K562 (cell line): ENCODE measurements at regions not wholly inside any gene's neighbourhood (a gene's known extent, or its start where the extent isn't known, plus 50 kb on each side); places are given as distances from the start of the nearest gene placed in this dataset.

Experiments used
- ATAC-seq: fragments of 200-7000 bp; cut with Tn5 transposase; 3 replicates; pipeline ENCODE4 v1.9.1; 2020; ENCODE audit warnings: moderate library complexity
- BruUV-seq: library from RNA; stranded (reverse); fragments of 400-500 nt; replicated peaks from 2 replicates; lab custom pipeline; 2021; lab: Mats Ljungman, UMichigan
- CTCF ChIA-PET: fragments of 300-600 bp; formaldehyde crosslinking; extraction: SDS; loops from one replicate; lab custom pipeline; 2021; ENCODE audit warnings: low intra/inter-chr PET ratio; lab: Yijun Ruan, JAX
- POLR2A ChIA-PET: fragments of 300-600, 350-650 bp; sonication (Branson Sonifier 250); formaldehyde crosslinking; extraction: SDS; loops from one replicate; lab custom pipeline; 2021; ENCODE audit warnings: antibody characterized with exemption, inconsistent platforms; lab: Yijun Ruan, JAX
- DNase-seq, 4 experiments: peaks; one replicate each; pipeline versions ENCODE4 v3.0.0 to v3.0.0-alpha.2; 2011 to 2018; ENCODE audit warnings: low spot score in 3 of 4, mixed read lengths in 3 of 4; ENCODE audit errors: extremely low read depth in 1 of 4
- FAIRE-seq: peaks from 2 replicates; lab custom pipeline; 2011; peaks lifted over from hg19 to GRCh38; lab: Jason Lieb, UNC
- H2AFZ ChIP-seq: 2 replicates; pipeline ENCODE4 v1.6.0; 2011; ENCODE audit warnings: low read depth, low read length, control low read depth, inconsistent platforms
- H3K27ac ChIP-seq: fragments of 200-600 bp; 3 replicates; pipeline ENCODE4 v1.8.0; 2011; ENCODE audit warnings: low read depth, mild to moderate bottlenecking, control low read depth, inconsistent platforms, low read length, moderate library complexity, mixed read lengths; ENCODE audit errors: extremely low read depth
- H3K27me3 ChIP-seq, 2 experiments: fragments of 300-600 bp in 1 of 2; 2 replicates in 1 of 2; 3 replicates in 1 of 2; pipeline versions ENCODE4 v1.6.0 to v1.8.0; 2011; ENCODE audit warnings: inconsistent platforms in 2 of 2, low read length in 2 of 2, mild to moderate bottlenecking in 1 of 2, mixed read lengths in 1 of 2, moderate library complexity in 1 of 2; ENCODE audit not compliant: control insufficient read depth in 2 of 2, insufficient read depth in 2 of 2
- H3K36me3 ChIP-seq: fragments of 300-600 bp; 3 replicates; pipeline ENCODE4 v1.8.0; 2011; ENCODE audit warnings: mild to moderate bottlenecking, low read length, inconsistent platforms; ENCODE audit not compliant: control insufficient read depth, insufficient read depth
- H3K4me1 ChIP-seq, 2 experiments: fragments of 200-600 bp in 1 of 2; replicated peaks in 1 of 2; 2 replicates in 1 of 2; 3 replicates in 1 of 2; pipeline versions ENCODE4 v1.5.1 to v1.8.0; 2011; ENCODE audit warnings: inconsistent platforms in 2 of 2, low read length in 2 of 2, mild to moderate bottlenecking in 1 of 2, mixed read lengths in 1 of 2, moderate library complexity in 1 of 2; ENCODE audit not compliant: control insufficient read depth in 2 of 2, insufficient read depth in 2 of 2
- H3K4me2 ChIP-seq: 2 replicates; pipeline ENCODE4 v1.6.1; 2011; ENCODE audit warnings: low read length, control low read depth, inconsistent platforms, mixed read lengths; ENCODE audit not compliant: insufficient read depth
- H3K4me3 ChIP-seq: fragments of 200-600 bp; sonication (generic), shearing (Covaris generic); 2 replicates; pipeline ENCODE4 v1.5.1; 2016; ENCODE audit warnings: control low read depth, inconsistent platforms
- H3K79me2 ChIP-seq: fragments of 200-600 bp; 3 replicates; pipeline ENCODE4 v1.8.0; 2011; ENCODE audit warnings: low read length, inconsistent platforms; ENCODE audit not compliant: control insufficient read depth, insufficient read depth
- H3K9ac ChIP-seq, 2 experiments: 2 replicates each; pipeline versions ENCODE4 v1.6.0 to v1.6.1; 2011; ENCODE audit warnings: low read depth in 2 of 2, low read length in 2 of 2, control low read depth in 1 of 2, inconsistent platforms in 1 of 2, mild to moderate bottlenecking in 1 of 2, mixed read lengths in 1 of 2; ENCODE audit not compliant: insufficient read depth in 1 of 2
- H3K9me1 ChIP-seq: one replicate; pipeline ENCODE4 v1.6.0; 2011; ENCODE audit warnings: inconsistent platforms, mild to moderate bottlenecking, low read length, moderate library complexity; ENCODE audit not compliant: control insufficient read depth, insufficient read depth
- H3K9me3 ChIP-seq: replicated peaks from 2 replicates; pipeline ENCODE4 v1.5.1; 2011; ENCODE audit warnings: low read depth, low read length, inconsistent platforms; ENCODE audit not compliant: control insufficient read depth, insufficient read depth
- H4K20me1 ChIP-seq: replicated peaks from 2 replicates; pipeline ENCODE4 v1.6.1; 2011; ENCODE audit warnings: low read length, inconsistent platforms, mixed read lengths; ENCODE audit not compliant: control insufficient read depth, insufficient read depth
- DPF2 ChIP-seq: fragments of 450-650 bp; IDR thresholded peaks from 2 replicates; pipeline ENCODE4 v1.6.1; 2016
- HNRNPK ChIP-seq: fragments of 200-400 bp; formaldehyde crosslinking; IDR thresholded peaks from one replicate; pipeline ENCODE4 v1.6.1; 2018; ENCODE audit warnings: mild to moderate bottlenecking, low read depth, low read length; ENCODE audit not compliant: poor library complexity, severe bottlenecking
- RBM14 ChIP-seq: fragments of 200-400 bp; formaldehyde crosslinking; IDR thresholded peaks from 2 replicates; pipeline ENCODE4 v1.6.1; 2018; ENCODE audit warnings: low read depth, mild to moderate bottlenecking, low read length, moderate library complexity, borderline replicate concordance; ENCODE audit not compliant: insufficient read depth
- SMAD4 ChIP-seq: fragments of 250-450 bp; sonication (Bioruptor Pico); conservative IDR thresholded peaks from 2 replicates; pipeline ENCODE4 v1.8.0; 2021; ENCODE audit warnings: inconsistent platforms, mild to moderate bottlenecking, moderate library complexity
- TSHZ1 ChIP-seq: fragments of 250-450 bp; sonication (Bioruptor Pico); IDR thresholded peaks from 2 replicates; pipeline ENCODE4 v1.4.0; 2020; ENCODE audit warnings: mild to moderate bottlenecking, moderate library complexity
- ZBTB9 ChIP-seq: fragments of 450-650 bp; formaldehyde crosslinking; IDR thresholded peaks from 2 replicates; pipeline ENCODE4 v1.4.0; 2020; ENCODE audit warnings: mild to moderate bottlenecking, moderate library complexity
- ZFP36 ChIP-seq: fragments of 150-350 bp; IDR thresholded peaks from 2 replicates; pipeline ENCODE4 v1.6.1; 2018; ENCODE audit warnings: low read length, low read depth; ENCODE audit not compliant: partially characterized antibody
- WGBS: fragments of 100-300 bp; shearing (Covaris generic); methylation state at CpG from one replicate; pipeline ENCODE4 v1.1.6; 2016; ENCODE audit warnings: low coverage, mixed read lengths; ENCODE audit not compliant: insufficient coverage; ENCODE audit errors: missing lambda C conversion rate; 5-methylcytosine and 5-hydroxymethylcytosine counted together
- in situ Hi-C: fragments of 300-500 bp; cut with MboI; formaldehyde crosslinking; loops from 4 replicates; pipeline ENCODE4 v1.15.0; 2018; ENCODE audit warnings: inconsistent platforms, mixed read lengths
- intact Hi-C: fragments of 100-400 bp; cut with micrococcal nuclease; formaldehyde crosslinking; loops from 2 replicates; pipeline ENCODE4 v1.14.2; 2022

GRCh38 chr11:116507849-116508695 lies 264.7 kb downstream of the BUD13 start:
- Histone ChIP-seq H2AFZ (no peak overlapping the region), H3K9ac (no peak overlapping the region), H3K27ac (no peak overlapping the region), H3K4me3 (no peak overlapping the region), H3K9me1 (no peaks in the 10 kb centered on the region), H3K79me2 (no peaks in the 10 kb centered on the region), H3K27me3 (peaks cover 4 to 36% of the 10 kb centered on the region in 2 experiments; a peak in 3 of 5 replicates), H3K9me3 (no peaks in the 10 kb centered on the region), H3K36me3 (no peaks in the 10 kb centered on the region), H3K4me1 (no peaks in the 10 kb centered on the region; a peak in 1 of 5 replicates), H3K4me2 (no peak overlapping the region), H4K20me1 (0 out of 2 replicates have a peak, but pooled peaks cover 3% of the 10 kb centered on the region)
- in situ Hi-C loops (loop anchor here (25.0 kb wide), 1 partner anchor 729 kb away; the partner anchor contains the start of genes PCSK7 and RNF214), intact Hi-C loops (no loop called here)
- ATAC-seq (no peak), DNase-seq (no peak), FAIRE-seq (no peak)
- ChIA-PET CTCF (no interaction called here), POLR2A (interaction anchor here (0.5 kb wide), 1 partner anchor 1530 kb away, joined by 3 read pairs; no protein-coding TSS in a partner anchor)
- no TSS peak for BruUV-seq
- WGBS: under 1% methylated on average over 8 of the region's 8 CpGs
- TF ChIP-seq DPF2 (no peak), RBM14 (no peak), ZFP36 (peak; percentile 52), HNRNPK (no peak)

- no peak overlapping the region for H3K4me2 ChIP-seq
- H3K4me1 ChIP-seq: no peaks in the 10 kb centered on the region; a peak in 1 of 5 replicates
- no peaks in the 10 kb centered on the region for H3K79me2 ChIP-seq
- no peaks in the 10 kb centered on the region for H3K36me3 ChIP-seq
- no peak overlapping the region for H2AFZ ChIP-seq
- H3K9me3 ChIP-seq: no peaks in the 10 kb centered on the region
- 0% methylated on average over 4 of the region's 4 CpGs for WGBS
- no peak overlapping the region for H3K27ac ChIP-seq
- no peak overlapping the region for H3K4me3 ChIP-seq
- H3K9ac ChIP-seq: no peak overlapping the region
- ATAC-seq: no peak
- H3K9me1 ChIP-seq: no peaks in the 10 kb centered on the region
- no peak for DNase-seq
- in situ Hi-C loops: loop anchor here (25.0 kb wide), 1 partner anchor 730 kb away; the partner anchor contains the start of genes PCSK7 and RNF214
- CTCF ChIA-PET: no interaction called here
- no TSS peak for BruUV-seq
- POLR2A ChIA-PET: no interaction called here
- H3K27me3 ChIP-seq: peaks cover 4 to 45% of the 10 kb centered on the region in 2 experiments; a peak in 4 of 5 replicates
- H4K20me1 ChIP-seq: no peaks in the 10 kb centered on the region
- FAIRE-seq: no peak
- intact Hi-C loops: no loop called here
- TF ChIP-seq TSHZ1: no peak
- no peak for TF ChIP-seq SMAD4 (CRISPR knock-in tag)
- no peak for TF ChIP-seq ZBTB9
These were observed 265.8 kb downstream of the BUD13 start for GRCh38 chr11:116507016-116507415.
